ENCODE measurements at regions not wholly inside any gene's neighbourhood (a gene's known extent, or its start where the extent isn't known, plus 50 kb on each side); places are given as distances from the start of the nearest gene placed in this dataset.

DNA sequence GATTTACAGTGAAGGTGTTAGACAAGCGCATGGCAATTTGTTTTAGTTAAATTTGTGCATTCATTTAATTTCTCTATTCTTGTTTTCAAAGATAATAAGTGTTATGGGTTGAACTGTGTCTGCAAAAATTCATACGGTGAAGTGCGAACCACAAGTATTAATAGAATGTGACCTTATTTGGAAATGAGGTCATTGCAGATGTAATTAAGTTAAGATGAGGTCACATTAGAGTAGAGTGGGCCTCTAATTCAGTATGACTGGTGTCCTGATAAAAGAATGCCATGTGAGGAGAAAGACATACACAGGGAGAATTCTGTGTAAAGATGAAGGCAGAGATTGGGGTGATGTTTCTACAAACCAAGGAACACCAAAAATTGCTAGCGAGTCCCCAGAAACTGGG is 158.8 kb upstream of the SEMA3E start:
- Histone ChIP-seq H2BK15ac (ENCODE audit: low read length) (no peak overlapping the region), H2BK5ac (ENCODE audit: low read depth, low read length) (no peak overlapping the region), H3K36me3 (ENCODE audit: control insufficient read depth in 2 of 4, insufficient read depth in 4 of 4, low read length in 3 of 4) (no peaks in the 10 kb centered on the region), H3K79me2 (ENCODE audit: control insufficient read depth in 1 of 2, insufficient read depth in 2 of 2, low read length in 2 of 2) (no peaks in the 10 kb centered on the region), H3K23me2 (ENCODE audit: low read depth, low read length) (no peaks in the 10 kb centered on the region), H2AK5ac (ENCODE audit: low read depth, low read length) (no peak overlapping the region), H2BK12ac (ENCODE audit: low read depth, low read length) (no peak overlapping the region), H3K9me3 (ENCODE audit: insufficient read depth in 2 of 2, low read depth in 1 of 2, low read length in 1 of 2) (no peaks in the 10 kb centered on the region), H4K91ac (replicated peaks; ENCODE audit: insufficient read length, low read length) (no peak overlapping the region), H3K27me3 (replicated peaks in 1 of 4; ENCODE audit: control insufficient read depth in 3 of 4, extremely low read depth in 1 of 4, insufficient read depth in 3 of 4, low read length in 3 of 4) (no peaks in the 10 kb centered on the region), H3K14ac (ENCODE audit: insufficient read length) (no peak overlapping the region), H3K4ac (replicated peaks; ENCODE audit: insufficient read length, low read depth, low read length) (no peak overlapping the region), H3K27ac (ENCODE audit: low read depth, low read length) (no peak overlapping the region), H2AFZ (ENCODE audit: low read length) (no peak overlapping the region), H3K4me1 (replicated peaks in 1 of 4; ENCODE audit: control insufficient read depth in 3 of 4, insufficient read depth in 4 of 4, low read length in 3 of 4) (no peaks in the 10 kb centered on the region), H3K18ac (ENCODE audit: extremely low read depth, low read length) (no peak overlapping the region), H3K9ac (replicated peaks in 1 of 4; ENCODE audit: extremely low read depth in 1 of 4, low read depth in 3 of 4, low read length in 3 of 4) (no peak overlapping the region), H3K4me2 (ENCODE audit: insufficient read depth in 1 of 2, low read depth in 2 of 2, low read length in 2 of 2) (no peak overlapping the region), H3K56ac (replicated peaks; ENCODE audit: insufficient read length, low read depth, low read length) (no peak overlapping the region), H4K8ac (ENCODE audit: extremely low read depth, insufficient read depth, low read length) (no peak overlapping the region), H3K23ac (ENCODE audit: insufficient read length) (no peak overlapping the region), H2BK20ac (ENCODE audit: low read length) (no peak overlapping the region), H3K79me1 (ENCODE audit: low read depth, low read length) (no peaks in the 10 kb centered on the region), H3K4me3 (ENCODE audit: extremely low read depth in 1 of 4, insufficient read depth in 2 of 4, low read depth in 3 of 4, low read length in 4 of 4) (no peak overlapping the region), H4K5ac (ENCODE audit: insufficient read length, low read depth, low read length) (no peak overlapping the region), H4K20me1 (replicated peaks in 1 of 2; ENCODE audit: control insufficient read depth in 1 of 2, insufficient read depth in 2 of 2, low read length in 2 of 2) (no peaks in the 10 kb centered on the region), H2BK120ac (replicated peaks; ENCODE audit: low read depth, low read length) (no peak overlapping the region)
- POLR2A ChIA-PET (ENCODE audit: partially characterized antibody) = no interaction called here
- 92% methylated on average over 4 of the region's 4 CpGs; no CpG with 5 or more reads in 1 of the 2 experiments for WGBS, 2 experiments (ENCODE audit: extremely low coverage in 1 of 2, insufficient coverage in 1 of 2, insufficient read length in 1 of 2, insufficient replicate concordance in 2 of 2, low coverage in 1 of 2, low lambda C conversion rate in 2 of 2, missing lambda C conversion rate in 1 of 2)
- FAIRE-seq = no peak
- no peak for DNase-seq (ENCODE audit: low read depth in 1 of 2, low spot score in 2 of 2)
- CTCF ChIA-PET (ENCODE audit: partially characterized antibody) = interaction anchor here (1.2 kb wide), 1 partner anchor 332 kb away, joined by 3 read pairs; no protein-coding TSS in a partner anchor
- TF ChIP-seq SRF (IDR thresholded peaks at IDR 0.05; ENCODE audit: low read depth, low read length) (no peak), CBX5 (IDR thresholded peaks at IDR 0.05; ENCODE audit: low read depth, low read length) (no peak), GABPA (IDR thresholded peaks at IDR 0.05; ENCODE audit: borderline replicate concordance, insufficient read depth, low read length) (no peak), CTBP2 (IDR thresholded peaks at IDR 0.05; ENCODE audit: borderline replicate concordance, insufficient read depth, insufficient read length, low read length) (no peak), SP1 (IDR thresholded peaks at IDR 0.05; ENCODE audit: low read depth, low read length) (no peak), SIRT6 (IDR thresholded peaks at IDR 0.05; ENCODE audit: low read length) (no peak), SUZ12 (IDR thresholded peaks at IDR 0.05; ENCODE audit: low read length) (no peak), KDM1A (IDR thresholded peaks at IDR 0.05; ENCODE audit: borderline replicate concordance, low read length) (no peak), EZH2 (IDR thresholded peaks at IDR 0.05; ENCODE audit: low read depth, low read length, severe bottlenecking) (no peak), BRCA1 (IDR thresholded peaks at IDR 0.05; ENCODE audit: low read depth, low read length) (no peak), KDM4A (IDR thresholded peaks at IDR 0.05; ENCODE audit: low read depth, low read length, severe bottlenecking) (no peak), CREB1 (IDR thresholded peaks at IDR 0.05) (no peak)
- TF ChIP-seq, protein P1, sequence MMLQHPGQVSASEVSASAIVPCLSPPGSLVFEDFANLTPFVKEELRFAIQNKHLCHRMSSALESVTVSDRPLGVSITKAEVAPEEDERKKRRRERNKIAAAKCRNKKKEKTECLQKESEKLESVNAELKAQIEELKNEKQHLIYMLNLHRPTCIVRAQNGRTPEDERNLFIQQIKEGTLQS (IDR thresholded peaks at IDR 0.05; ENCODE audit: insufficient read depth, low read depth, low read length) = no peak
- TF ChIP-seq, protein P2, sequence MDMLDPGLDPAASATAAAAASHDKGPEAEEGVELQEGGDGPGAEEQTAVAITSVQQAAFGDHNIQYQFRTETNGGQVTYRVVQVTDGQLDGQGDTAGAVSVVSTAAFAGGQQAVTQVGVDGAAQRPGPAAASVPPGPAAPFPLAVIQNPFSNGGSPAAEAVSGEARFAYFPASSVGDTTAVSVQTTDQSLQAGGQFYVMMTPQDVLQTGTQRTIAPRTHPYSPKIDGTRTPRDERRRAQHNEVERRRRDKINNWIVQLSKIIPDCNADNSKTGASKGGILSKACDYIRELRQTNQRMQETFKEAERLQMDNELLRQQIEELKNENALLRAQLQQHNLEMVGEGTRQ (IDR thresholded peaks at IDR 0.05; ENCODE audit: low read length) = no peak

All from H1 (cell line).